ENCODE measurements at regions not wholly inside any gene's neighbourhood (a gene's known extent, or its start where the extent isn't known, plus 50 kb on each side); places are given as distances from the start of the nearest gene placed in this dataset.

GRCh38 chr11:80960381-80961029, 1519.7 kb upstream of the TENM4 start:
- Histone ChIP-seq H3K36me3 (no peaks in the 10 kb centered on the region), H3K9me3 (no peaks in the 10 kb centered on the region), H3K27me3 (no peaks in the 10 kb centered on the region), H3K4me3 (no peak overlapping the region), H3K4me1 (no peaks in the 10 kb centered on the region), H3K27ac (no peak overlapping the region)
- no peak for DNase-seq
- TF ChIP-seq POLR2A (IDR thresholded peaks at IDR 0.05) = no peak
- no peak for TF ChIP-seq CTCF (IDR thresholded peaks at IDR 0.05)

DNA sequence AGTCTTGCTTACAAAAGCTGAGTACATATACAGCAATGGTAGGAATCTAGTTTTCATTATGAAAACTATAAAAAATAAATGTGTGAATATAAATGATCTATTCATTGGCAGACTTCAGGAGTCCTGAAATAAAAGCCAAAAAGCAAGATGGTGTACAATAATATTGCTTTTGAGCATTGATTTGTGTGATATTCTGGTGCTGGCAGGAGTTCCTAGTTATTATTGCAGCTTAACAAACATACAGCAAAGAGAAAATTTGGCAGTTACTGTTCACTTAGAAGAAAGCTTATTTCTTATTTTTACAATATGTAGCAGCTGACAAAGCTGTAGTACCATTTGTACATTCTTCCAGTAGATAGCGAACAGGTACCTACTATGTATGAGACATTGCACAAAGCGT, 1518.9 kb upstream of the TENM4 start:
- no peaks in the 10 kb centered on the region for H3K4me1 ChIP-seq
- no peaks in the 10 kb centered on the region for H3K27me3 ChIP-seq
- H3K4me3 ChIP-seq = no peak overlapping the region
- no peak for TF ChIP-seq POLR2A (IDR thresholded peaks at IDR 0.05)
- no peak for TF ChIP-seq CTCF (IDR thresholded peaks at IDR 0.05)
- no peaks in the 10 kb centered on the region for H3K9me3 ChIP-seq
- no peaks in the 10 kb centered on the region for H3K36me3 ChIP-seq
- DNase-seq = no peak
- H3K27ac ChIP-seq = no peak overlapping the region

DNA sequence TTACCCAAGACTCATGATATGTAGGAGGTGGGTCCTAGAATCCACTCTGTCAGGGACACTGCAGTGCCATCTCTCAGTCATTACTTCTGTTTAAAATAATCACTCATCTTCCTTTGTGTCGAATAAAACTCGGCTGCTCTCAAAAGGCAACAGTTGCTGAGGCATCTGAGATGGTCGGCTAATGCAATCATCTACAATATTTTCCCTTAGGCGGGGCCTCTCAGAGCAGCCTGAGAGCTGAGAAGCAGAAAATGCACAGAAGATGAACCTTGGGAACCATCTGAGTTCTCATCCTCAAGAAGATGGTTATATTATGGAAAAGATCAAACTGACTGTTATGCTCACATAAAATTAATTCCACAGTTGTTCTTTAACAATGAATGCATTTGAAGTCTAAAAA, 1518.2 kb upstream of the TENM4 start:
- Histone ChIP-seq H3K36me3 (no peaks in the 10 kb centered on the region), H3K4me1 (no peaks in the 10 kb centered on the region), H3K4me3 (no peak overlapping the region), H3K27me3 (no peaks in the 10 kb centered on the region), H3K9me3 (no peaks in the 10 kb centered on the region), H3K27ac (no peak overlapping the region)
- no peak for TF ChIP-seq POLR2A (IDR thresholded peaks at IDR 0.05)
- DNase-seq = no peak

GRCh38 chr11:80958361-80958760, 1517.5 kb upstream of the TENM4 start:
- no peak for DNase-seq
- H3K27me3 ChIP-seq = no peaks in the 10 kb centered on the region
- H3K36me3 ChIP-seq = no peaks in the 10 kb centered on the region

GRCh38 chr11:80955588-80955987, 1514.8 kb upstream of the TENM4 start:
- Histone ChIP-seq H3K36me3 (no peaks in the 10 kb centered on the region), H3K27me3 (no peaks in the 10 kb centered on the region), H3K4me1 (no peaks in the 10 kb centered on the region), H3K9me3 (no peaks in the 10 kb centered on the region), H3K4me3 (no peak overlapping the region), H3K27ac (no peak overlapping the region)
- DNase-seq = no peak
- TF ChIP-seq CTCF (IDR thresholded peaks at IDR 0.05) (no peak), POLR2A (IDR thresholded peaks at IDR 0.05) (no peak)

More at GRCh38 chr11:80958361-80958760, 1517.5 kb upstream of the TENM4 start:
- Histone ChIP-seq H3K4me1 (no peaks in the 10 kb centered on the region), H3K4me3 (no peak overlapping the region), H3K9me3 (no peaks in the 10 kb centered on the region), H3K27ac (no peak overlapping the region)
- no peak for TF ChIP-seq CTCF (IDR thresholded peaks at IDR 0.05)
- no peak for TF ChIP-seq POLR2A (IDR thresholded peaks at IDR 0.05)

DNA sequence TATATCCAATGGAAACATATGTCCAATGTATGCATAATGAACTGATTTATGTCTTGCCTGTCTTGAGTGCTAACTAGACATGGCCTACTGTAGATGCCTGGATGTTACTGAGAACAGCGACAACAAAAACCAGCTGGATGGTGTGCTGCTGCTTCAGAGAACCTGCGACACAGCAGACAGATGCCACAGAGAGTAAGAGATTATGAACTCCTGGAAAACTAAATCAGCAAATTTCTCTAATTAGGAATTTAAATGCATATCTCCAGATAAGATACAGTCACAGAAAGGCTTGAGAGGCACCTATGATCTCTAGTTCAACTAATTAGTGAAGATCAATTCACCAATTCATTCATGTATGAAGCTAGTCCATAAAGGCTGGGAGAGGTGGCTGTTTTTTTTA, 1508.0 kb upstream of the TENM4 start:
- Histone ChIP-seq H3K27ac (no peak overlapping the region), H3K9me3 (no peaks in the 10 kb centered on the region), H3K4me1 (no peaks in the 10 kb centered on the region), H3K36me3 (no peaks in the 10 kb centered on the region), H3K4me3 (no peak overlapping the region), H3K27me3 (no peaks in the 10 kb centered on the region)
- TF ChIP-seq POLR2A (IDR thresholded peaks at IDR 0.05) = no peak
- TF ChIP-seq CTCF (IDR thresholded peaks at IDR 0.05) = no peak
- DNase-seq = no peak

Measured in Peyer's patch (tissue), 4 donors.